CD4-positive, alpha-beta T cell treated with Interleukin-4 for 4 hours (primary cell): ENCODE measurements at regions not wholly inside any gene's neighbourhood (a gene's known extent, or its start where the extent isn't known, plus 50 kb on each side); places are given as distances from the start of the nearest gene placed in this dataset.

Experiments used
- DNase-seq: peaks from one replicate; pipeline ENCODE4 v3.0.0-alpha.2; 2020

DNA sequence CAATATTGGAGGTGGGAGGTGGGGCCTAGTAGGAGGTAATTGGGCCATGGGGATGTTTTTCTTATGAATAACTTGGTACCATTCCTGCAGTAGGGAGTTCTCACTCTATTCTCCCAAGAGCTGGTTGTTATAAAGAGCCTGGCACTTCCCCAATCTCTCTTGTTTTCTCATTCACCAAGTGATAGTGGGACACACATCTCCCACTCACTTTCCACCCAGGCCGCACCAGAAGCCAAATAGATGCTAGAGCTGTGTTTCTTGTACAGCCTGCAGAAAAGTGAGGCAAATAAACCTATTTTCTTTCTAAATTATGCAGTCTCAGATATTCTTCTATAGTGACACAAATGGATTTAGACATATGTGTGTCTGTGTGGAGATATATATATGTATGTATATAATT lies 117.6 kb downstream of the ANKRD50 start:
- no peak for DNase-seq

DNA sequence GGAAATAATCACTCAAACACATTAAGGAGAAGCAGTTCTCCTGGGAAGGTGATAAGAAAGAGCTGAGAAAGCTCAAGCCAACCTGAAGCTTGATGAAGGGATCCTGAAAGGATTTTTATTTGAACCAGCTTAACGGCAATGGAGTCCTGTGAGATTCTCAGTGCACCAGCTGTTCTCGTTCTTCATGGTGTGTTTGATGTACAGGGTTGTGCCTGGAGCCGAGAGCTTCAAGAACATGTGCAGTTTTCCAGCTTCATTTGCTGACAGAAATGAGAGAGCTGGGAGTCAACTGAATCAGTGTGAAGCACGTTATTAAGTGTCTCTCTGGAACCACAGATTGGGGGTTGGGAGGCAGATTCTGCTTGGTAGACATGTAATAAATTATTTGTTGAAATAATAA lies 115.7 kb downstream of the ANKRD50 start:
- no peak for DNase-seq

DNA sequence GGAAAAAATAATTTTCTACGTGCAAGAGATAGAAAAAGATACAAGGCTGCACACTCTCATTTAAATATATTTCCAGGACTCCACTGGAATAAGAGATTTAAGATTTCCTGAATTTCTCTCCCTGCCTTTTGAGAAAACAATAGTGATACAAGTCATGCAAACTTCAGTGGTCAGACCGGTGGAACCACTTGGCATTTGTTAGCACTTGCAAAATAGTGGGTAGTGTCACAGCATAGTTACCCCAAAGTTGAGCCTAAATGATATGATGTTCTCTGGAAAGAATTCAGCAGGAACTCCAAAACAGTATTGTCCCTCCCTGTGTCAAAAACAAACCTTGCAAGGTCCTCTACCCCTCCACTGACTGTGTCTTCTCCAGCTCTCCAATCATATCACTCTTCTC lies 102.3 kb downstream of the ANKRD50 start:
- no peak for DNase-seq
